GM23338 (cell line): ENCODE measurements at regions not wholly inside any gene's neighbourhood (a gene's known extent, or its start where the extent isn't known, plus 50 kb on each side); places are given as distances from the start of the nearest gene placed in this dataset.

Experiments used
- ATAC-seq: fragments of 200-7000 bp; cut with Tn5 transposase; 3 replicates; pipeline ENCODE4 v1.9.1; 2020
- DNase-seq: peaks from one replicate; pipeline ENCODE4 v3.0.0-alpha.2; 2015; ENCODE audit warnings: low spot score
- H2AFZ ChIP-seq: fragments of 200-600 bp; sonication (generic); 2 replicates; pipeline ENCODE4 v1.8.0; 2016; ENCODE audit warnings: antibody characterized with exemption, mild to moderate bottlenecking, moderate library complexity
- H3F3A ChIP-seq: fragments of 200-600 bp; sonication (generic); replicated peaks from 2 replicates; pipeline ENCODE4 v1.8.0; 2017; ENCODE audit warnings: antibody characterized with exemption, mixed run types, low read depth
- H3K27ac ChIP-seq: fragments of 200-600 bp; sonication (generic); 2 replicates; pipeline ENCODE4 v1.6.1; 2016; ENCODE audit warnings: low read depth
- H3K27me3 ChIP-seq: fragments of 200-600 bp; sonication (generic); 2 replicates; pipeline ENCODE4 v1.8.0; 2016; ENCODE audit warnings: mild to moderate bottlenecking, mixed run types, moderate library complexity; ENCODE audit not compliant: insufficient read depth
- H3K36me3 ChIP-seq: fragments of 200-600 bp; sonication (generic); 2 replicates; pipeline ENCODE4 v1.8.0; 2016; ENCODE audit warnings: mild to moderate bottlenecking; ENCODE audit not compliant: insufficient read depth
- H3K4me1 ChIP-seq: fragments of 200-600 bp; sonication (generic); 2 replicates; pipeline ENCODE4 v1.8.0; 2016; ENCODE audit warnings: mild to moderate bottlenecking, moderate library complexity; ENCODE audit not compliant: insufficient read depth
- H3K4me2 ChIP-seq: fragments of 200-600 bp; sonication (generic); 2 replicates; pipeline ENCODE4 v1.7.1; 2017; ENCODE audit warnings: mixed run types
- H3K4me3 ChIP-seq: fragments of 200-600 bp; sonication (generic); 2 replicates; pipeline ENCODE4 v1.6.1; 2016; ENCODE audit warnings: mixed run types
- H3K79me2 ChIP-seq: fragments of 200-600 bp; sonication (generic); replicated peaks from 2 replicates; pipeline ENCODE4 v1.8.0; 2017; ENCODE audit warnings: mild to moderate bottlenecking; ENCODE audit not compliant: insufficient read depth
- H3K9me2 ChIP-seq: fragments of 200-600 bp; sonication (generic); 2 replicates; pipeline ENCODE4 v1.8.0; 2017; ENCODE audit not compliant: insufficient read depth
- H4K20me1 ChIP-seq: fragments of 200-600 bp; sonication (generic); replicated peaks from 2 replicates; pipeline ENCODE4 v1.8.0; 2017; ENCODE audit warnings: mild to moderate bottlenecking; ENCODE audit not compliant: insufficient read depth
- H3K27ac Mint-ChIP-seq: 2 replicates; pipeline ENCODE4 v1.8.0; 2020; ENCODE audit warnings: inconsistent platforms, mild to moderate bottlenecking, moderate library complexity, mixed read lengths
- H3K27me3 Mint-ChIP-seq: 3 replicates; pipeline ENCODE4 v1.8.0; 2022; ENCODE audit warnings: low read depth, mild to moderate bottlenecking, moderate library complexity, mixed read lengths, inconsistent platforms; ENCODE audit not compliant: insufficient read depth, poor library complexity
- H3K36me3 Mint-ChIP-seq: 3 replicates; pipeline ENCODE4 v1.8.0; 2021; ENCODE audit warnings: low read depth, mild to moderate bottlenecking, inconsistent platforms, moderate library complexity, mixed read lengths
- H3K4me1 Mint-ChIP-seq: 3 replicates; pipeline ENCODE4 v1.8.0; 2020; ENCODE audit warnings: mild to moderate bottlenecking, inconsistent platforms, mixed read lengths
- H3K4me3 Mint-ChIP-seq: 3 replicates; pipeline ENCODE4 v1.8.0; 2021; ENCODE audit warnings: moderate library complexity, mild to moderate bottlenecking, inconsistent platforms, mixed read lengths
- H3K9me3 Mint-ChIP-seq: 3 replicates; pipeline ENCODE4 v1.8.0; 2020; ENCODE audit warnings: moderate library complexity, mild to moderate bottlenecking, inconsistent platforms, mixed read lengths
- CREB1 ChIP-seq: fragments of 250-450 bp; sonication (Bioruptor Pico); IDR thresholded peaks from 2 replicates; pipeline ENCODE4 v1.5.0; 2020; ENCODE audit warnings: low read depth, mild to moderate bottlenecking, moderate library complexity
- EZH2phosphoT487 ChIP-seq: fragments of 200-600 bp; sonication (generic); IDR thresholded peaks from one replicate; pipeline ENCODE4 v1.8.1; 2018; ENCODE audit warnings: antibody characterized with exemption; ENCODE audit not compliant: unreplicated experiment
- JUNB ChIP-seq: IDR thresholded peaks from one replicate; pipeline ENCODE4 v1.6.1; 2016; ENCODE audit warnings: antibody characterized with exemption; ENCODE audit not compliant: unreplicated experiment
- NANOG ChIP-seq: IDR thresholded peaks from 2 replicates; pipeline ENCODE4 v1.6.1; 2016; ENCODE audit warnings: antibody characterized with exemption, borderline replicate concordance
- POLR2AphosphoS5 ChIP-seq: IDR thresholded peaks from 2 replicates; pipeline ENCODE4 v1.6.1; 2016; ENCODE audit warnings: antibody characterized with exemption, low read depth
- STAT1 ChIP-seq: IDR thresholded peaks from one replicate; pipeline ENCODE4 v1.6.1; 2016; ENCODE audit warnings: antibody characterized with exemption; ENCODE audit not compliant: unreplicated experiment
- ZNF114 ChIP-seq: fragments of 250-450 bp; sonication (Bioruptor Pico); IDR thresholded peaks from 2 replicates; pipeline ENCODE4 v1.5.0; 2020; ENCODE audit warnings: mild to moderate bottlenecking, moderate library complexity
- ZNF331 ChIP-seq: fragments of 250-450 bp; sonication (Bioruptor Pico); IDR thresholded peaks from 2 replicates; pipeline ENCODE4 v1.5.0; 2020; ENCODE audit warnings: low read depth, mild to moderate bottlenecking, moderate library complexity
- TF ChIP-seq, protein P1 (sequence below), 2 experiments: fragments of 200-600 bp in 1 of 2; sonication (generic) in 1 of 2; conservative IDR thresholded peaks; 2 replicates each; pipeline versions ENCODE4 v1.5.1 to v1.6.1; 2016 to 2017; ENCODE audit warnings: antibody characterized with exemption in 2 of 2, low read depth in 2 of 2, mild to moderate bottlenecking in 2 of 2, moderate library complexity in 1 of 2
- TF ChIP-seq, protein P2 (sequence below): IDR thresholded peaks from 2 replicates; pipeline ENCODE4 v1.6.1; 2016; ENCODE audit warnings: antibody characterized with exemption
- TF ChIP-seq, protein P3 (sequence below): IDR thresholded peaks from one replicate; pipeline ENCODE4 v1.6.1; 2018; ENCODE audit warnings: antibody characterized with exemption; ENCODE audit not compliant: unreplicated experiment
- TF ChIP-seq, protein P4 (sequence below): fragments of 250-450 bp; sonication (Bioruptor Pico); IDR thresholded peaks from 2 replicates; pipeline ENCODE4 v1.5.0; 2020; ENCODE audit warnings: mild to moderate bottlenecking, moderate library complexity

DNA sequence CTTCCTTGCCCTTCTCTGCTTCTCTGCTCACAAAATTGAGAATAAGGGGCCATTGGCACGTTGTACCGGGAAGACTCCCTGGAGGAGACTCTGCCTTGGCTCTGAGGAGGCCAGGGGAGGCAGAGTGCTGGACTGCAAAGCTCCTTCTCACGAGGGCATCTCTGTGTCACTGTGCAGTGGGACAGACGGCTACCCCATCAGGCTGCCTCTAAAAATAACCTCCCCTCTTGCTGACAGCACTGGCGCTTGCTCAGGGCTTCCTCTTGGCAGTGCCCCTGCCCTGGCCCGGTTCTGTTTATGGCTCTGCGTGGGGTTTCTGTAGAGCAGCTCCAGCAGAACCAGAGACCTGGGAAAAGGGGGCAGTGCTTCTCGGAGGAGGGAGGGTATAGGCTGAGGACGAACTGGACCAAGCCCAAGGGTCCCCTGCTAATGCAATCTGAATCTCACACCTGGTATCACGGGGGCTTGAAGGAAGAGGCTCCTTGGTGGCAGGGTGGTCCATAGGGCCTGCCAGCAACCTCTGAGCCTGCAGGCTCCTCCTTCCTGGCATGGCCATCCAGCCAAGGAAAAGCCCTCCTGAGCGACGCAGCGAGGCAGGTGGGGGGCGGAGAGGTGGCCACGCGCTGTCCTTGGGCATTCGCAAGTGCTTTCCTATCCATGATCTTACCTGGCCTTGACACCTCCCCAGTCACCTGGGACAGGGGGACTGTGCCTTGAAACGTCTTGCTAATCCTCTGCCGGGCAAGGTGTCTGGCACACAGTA is 63.3 kb upstream of the TLE3 start:
- Histone ChIP-seq H3F3A (no peaks in the 10 kb centered on the region), H3K4me2 (no peak overlapping the region), H3K79me2 (no peaks in the 10 kb centered on the region), H3K27ac (no peak overlapping the region), H3K4me1 (no peaks in the 10 kb centered on the region), H3K36me3 (no peaks in the 10 kb centered on the region), H3K4me3 (no peak overlapping the region), H4K20me1 (no peaks in the 10 kb centered on the region), H3K9me2 (no peaks in the 10 kb centered on the region), H3K27me3 (no peaks in the 10 kb centered on the region), H2AFZ (no peak overlapping the region)
- Mint-ChIP-seq H3K36me3 (no peaks in the 10 kb centered on the region), H3K4me1 (peaks cover 11% of the 10 kb centered on the region; the same call in 2 of the 3 replicates), H3K4me3 (no peak overlapping the region), H3K9me3 (no peaks in the 10 kb centered on the region), H3K27me3 (peaks cover 8% of the 10 kb centered on the region), H3K27ac (no peak overlapping the region)
- ATAC-seq (no peak), DNase-seq (no peak)
- TF ChIP-seq STAT1 (no peak), EZH2phosphoT487 (no peak), POLR2AphosphoS5 (no peak), CREB1 (CRISPR knock-in tag) (no peak), ZNF114 (CRISPR knock-in tag) (no peak), JUNB (no peak), ZNF331 (CRISPR knock-in tag) (no peak), NANOG (no peak)
- TF ChIP-seq, protein P1, sequence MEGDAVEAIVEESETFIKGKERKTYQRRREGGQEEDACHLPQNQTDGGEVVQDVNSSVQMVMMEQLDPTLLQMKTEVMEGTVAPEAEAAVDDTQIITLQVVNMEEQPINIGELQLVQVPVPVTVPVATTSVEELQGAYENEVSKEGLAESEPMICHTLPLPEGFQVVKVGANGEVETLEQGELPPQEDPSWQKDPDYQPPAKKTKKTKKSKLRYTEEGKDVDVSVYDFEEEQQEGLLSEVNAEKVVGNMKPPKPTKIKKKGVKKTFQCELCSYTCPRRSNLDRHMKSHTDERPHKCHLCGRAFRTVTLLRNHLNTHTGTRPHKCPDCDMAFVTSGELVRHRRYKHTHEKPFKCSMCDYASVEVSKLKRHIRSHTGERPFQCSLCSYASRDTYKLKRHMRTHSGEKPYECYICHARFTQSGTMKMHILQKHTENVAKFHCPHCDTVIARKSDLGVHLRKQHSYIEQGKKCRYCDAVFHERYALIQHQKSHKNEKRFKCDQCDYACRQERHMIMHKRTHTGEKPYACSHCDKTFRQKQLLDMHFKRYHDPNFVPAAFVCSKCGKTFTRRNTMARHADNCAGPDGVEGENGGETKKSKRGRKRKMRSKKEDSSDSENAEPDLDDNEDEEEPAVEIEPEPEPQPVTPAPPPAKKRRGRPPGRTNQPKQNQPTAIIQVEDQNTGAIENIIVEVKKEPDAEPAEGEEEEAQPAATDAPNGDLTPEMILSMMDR (conservative IDR thresholded peaks at IDR 0.05; ENCODE audit: low read depth in 2 of 2) = no peak
- TF ChIP-seq, protein P2, sequence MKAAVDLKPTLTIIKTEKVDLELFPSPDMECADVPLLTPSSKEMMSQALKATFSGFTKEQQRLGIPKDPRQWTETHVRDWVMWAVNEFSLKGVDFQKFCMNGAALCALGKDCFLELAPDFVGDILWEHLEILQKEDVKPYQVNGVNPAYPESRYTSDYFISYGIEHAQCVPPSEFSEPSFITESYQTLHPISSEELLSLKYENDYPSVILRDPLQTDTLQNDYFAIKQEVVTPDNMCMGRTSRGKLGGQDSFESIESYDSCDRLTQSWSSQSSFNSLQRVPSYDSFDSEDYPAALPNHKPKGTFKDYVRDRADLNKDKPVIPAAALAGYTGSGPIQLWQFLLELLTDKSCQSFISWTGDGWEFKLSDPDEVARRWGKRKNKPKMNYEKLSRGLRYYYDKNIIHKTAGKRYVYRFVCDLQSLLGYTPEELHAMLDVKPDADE = no peak
- TF ChIP-seq, protein P3, sequence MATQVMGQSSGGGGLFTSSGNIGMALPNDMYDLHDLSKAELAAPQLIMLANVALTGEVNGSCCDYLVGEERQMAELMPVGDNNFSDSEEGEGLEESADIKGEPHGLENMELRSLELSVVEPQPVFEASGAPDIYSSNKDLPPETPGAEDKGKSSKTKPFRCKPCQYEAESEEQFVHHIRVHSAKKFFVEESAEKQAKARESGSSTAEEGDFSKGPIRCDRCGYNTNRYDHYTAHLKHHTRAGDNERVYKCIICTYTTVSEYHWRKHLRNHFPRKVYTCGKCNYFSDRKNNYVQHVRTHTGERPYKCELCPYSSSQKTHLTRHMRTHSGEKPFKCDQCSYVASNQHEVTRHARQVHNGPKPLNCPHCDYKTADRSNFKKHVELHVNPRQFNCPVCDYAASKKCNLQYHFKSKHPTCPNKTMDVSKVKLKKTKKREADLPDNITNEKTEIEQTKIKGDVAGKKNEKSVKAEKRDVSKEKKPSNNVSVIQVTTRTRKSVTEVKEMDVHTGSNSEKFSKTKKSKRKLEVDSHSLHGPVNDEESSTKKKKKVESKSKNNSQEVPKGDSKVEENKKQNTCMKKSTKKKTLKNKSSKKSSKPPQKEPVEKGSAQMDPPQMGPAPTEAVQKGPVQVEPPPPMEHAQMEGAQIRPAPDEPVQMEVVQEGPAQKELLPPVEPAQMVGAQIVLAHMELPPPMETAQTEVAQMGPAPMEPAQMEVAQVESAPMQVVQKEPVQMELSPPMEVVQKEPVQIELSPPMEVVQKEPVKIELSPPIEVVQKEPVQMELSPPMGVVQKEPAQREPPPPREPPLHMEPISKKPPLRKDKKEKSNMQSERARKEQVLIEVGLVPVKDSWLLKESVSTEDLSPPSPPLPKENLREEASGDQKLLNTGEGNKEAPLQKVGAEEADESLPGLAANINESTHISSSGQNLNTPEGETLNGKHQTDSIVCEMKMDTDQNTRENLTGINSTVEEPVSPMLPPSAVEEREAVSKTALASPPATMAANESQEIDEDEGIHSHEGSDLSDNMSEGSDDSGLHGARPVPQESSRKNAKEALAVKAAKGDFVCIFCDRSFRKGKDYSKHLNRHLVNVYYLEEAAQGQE = no peak
- TF ChIP-seq, protein P4, sequence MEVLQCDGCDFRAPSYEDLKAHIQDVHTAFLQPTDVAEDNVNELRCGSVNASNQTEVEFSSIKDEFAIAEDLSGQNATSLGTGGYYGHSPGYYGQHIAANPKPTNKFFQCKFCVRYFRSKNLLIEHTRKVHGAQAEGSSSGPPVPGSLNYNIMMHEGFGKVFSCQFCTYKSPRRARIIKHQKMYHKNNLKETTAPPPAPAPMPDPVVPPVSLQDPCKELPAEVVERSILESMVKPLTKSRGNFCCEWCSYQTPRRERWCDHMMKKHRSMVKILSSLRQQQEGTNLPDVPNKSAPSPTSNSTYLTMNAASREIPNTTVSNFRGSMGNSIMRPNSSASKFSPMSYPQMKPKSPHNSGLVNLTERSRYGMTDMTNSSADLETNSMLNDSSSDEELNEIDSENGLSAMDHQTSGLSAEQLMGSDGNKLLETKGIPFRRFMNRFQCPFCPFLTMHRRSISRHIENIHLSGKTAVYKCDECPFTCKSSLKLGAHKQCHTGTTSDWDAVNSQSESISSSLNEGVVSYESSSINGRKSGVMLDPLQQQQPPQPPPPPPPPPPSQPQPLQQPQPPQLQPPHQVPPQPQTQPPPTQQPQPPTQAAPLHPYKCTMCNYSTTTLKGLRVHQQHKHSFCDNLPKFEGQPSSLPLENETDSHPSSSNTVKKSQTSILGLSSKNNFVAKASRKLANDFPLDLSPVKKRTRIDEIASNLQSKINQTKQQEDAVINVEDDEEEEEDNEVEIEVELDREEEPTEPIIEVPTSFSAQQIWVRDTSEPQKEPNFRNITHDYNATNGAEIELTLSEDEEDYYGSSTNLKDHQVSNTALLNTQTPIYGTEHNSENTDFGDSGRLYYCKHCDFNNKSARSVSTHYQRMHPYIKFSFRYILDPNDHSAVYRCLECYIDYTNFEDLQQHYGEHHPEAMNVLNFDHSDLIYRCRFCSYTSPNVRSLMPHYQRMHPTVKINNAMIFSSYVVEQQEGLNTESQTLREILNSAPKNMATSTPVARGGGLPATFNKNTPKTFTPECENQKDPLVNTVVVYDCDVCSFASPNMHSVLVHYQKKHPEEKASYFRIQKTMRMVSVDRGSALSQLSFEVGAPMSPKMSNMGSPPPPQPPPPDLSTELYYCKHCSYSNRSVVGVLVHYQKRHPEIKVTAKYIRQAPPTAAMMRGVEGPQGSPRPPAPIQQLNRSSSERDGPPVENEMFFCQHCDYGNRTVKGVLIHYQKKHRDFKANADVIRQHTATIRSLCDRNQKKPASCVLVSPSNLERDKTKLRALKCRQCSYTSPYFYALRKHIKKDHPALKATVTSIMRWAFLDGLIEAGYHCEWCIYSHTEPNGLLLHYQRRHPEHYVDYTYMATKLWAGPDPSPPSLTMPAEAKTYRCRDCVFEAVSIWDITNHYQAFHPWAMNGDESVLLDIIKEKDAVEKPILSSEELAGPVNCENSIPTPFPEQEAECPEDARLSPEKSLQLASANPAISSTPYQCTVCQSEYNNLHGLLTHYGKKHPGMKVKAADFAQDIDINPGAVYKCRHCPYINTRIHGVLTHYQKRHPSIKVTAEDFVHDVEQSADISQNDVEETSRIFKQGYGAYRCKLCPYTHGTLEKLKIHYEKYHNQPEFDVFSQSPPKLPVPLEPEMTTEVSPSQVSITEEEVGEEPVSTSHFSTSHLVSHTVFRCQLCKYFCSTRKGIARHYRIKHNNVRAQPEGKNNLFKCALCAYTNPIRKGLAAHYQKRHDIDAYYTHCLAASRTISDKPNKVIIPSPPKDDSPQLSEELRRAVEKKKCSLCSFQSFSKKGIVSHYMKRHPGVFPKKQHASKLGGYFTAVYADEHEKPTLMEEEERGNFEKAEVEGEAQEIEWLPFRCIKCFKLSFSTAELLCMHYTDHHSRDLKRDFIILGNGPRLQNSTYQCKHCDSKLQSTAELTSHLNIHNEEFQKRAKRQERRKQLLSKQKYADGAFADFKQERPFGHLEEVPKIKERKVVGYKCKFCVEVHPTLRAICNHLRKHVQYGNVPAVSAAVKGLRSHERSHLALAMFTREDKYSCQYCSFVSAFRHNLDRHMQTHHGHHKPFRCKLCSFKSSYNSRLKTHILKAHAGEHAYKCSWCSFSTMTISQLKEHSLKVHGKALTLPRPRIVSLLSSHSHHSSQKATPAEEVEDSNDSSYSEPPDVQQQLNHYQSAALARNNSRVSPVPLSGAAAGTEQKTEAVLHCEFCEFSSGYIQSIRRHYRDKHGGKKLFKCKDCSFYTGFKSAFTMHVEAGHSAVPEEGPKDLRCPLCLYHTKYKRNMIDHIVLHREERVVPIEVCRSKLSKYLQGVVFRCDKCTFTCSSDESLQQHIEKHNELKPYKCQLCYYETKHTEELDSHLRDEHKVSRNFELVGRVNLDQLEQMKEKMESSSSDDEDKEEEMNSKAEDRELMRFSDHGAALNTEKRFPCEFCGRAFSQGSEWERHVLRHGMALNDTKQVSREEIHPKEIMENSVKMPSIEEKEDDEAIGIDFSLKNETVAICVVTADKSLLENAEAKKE = no peak
